GM13976 (cell line): ENCODE measurements at regions not wholly inside any gene's neighbourhood (a gene's known extent, or its start where the extent isn't known, plus 50 kb on each side); places are given as distances from the start of the nearest gene placed in this dataset.

Experiments
- DNase-seq: peaks from one replicate; pipeline ENCODE4 v3.0.0; 2012; ENCODE audit warnings: low spot score
- CTCF ChIP-seq: IDR thresholded peaks from 2 replicates; pipeline ENCODE4 v1.5.1; 2012; ENCODE audit warnings: borderline replicate concordance, mild to moderate bottlenecking; ENCODE audit not compliant: insufficient read depth; ENCODE audit errors: extremely low read depth, missing control alignments, control extremely low read depth
- in situ Hi-C: fragments of 300-500 bp; cut with MboI; formaldehyde crosslinking; loops from one replicate; pipeline ENCODE4 v1.12.0; 2022; ENCODE audit warnings: low sequenced_read_pairs, mixed read lengths, inconsistent platforms; ENCODE audit not compliant: unreplicated experiment

DNA sequence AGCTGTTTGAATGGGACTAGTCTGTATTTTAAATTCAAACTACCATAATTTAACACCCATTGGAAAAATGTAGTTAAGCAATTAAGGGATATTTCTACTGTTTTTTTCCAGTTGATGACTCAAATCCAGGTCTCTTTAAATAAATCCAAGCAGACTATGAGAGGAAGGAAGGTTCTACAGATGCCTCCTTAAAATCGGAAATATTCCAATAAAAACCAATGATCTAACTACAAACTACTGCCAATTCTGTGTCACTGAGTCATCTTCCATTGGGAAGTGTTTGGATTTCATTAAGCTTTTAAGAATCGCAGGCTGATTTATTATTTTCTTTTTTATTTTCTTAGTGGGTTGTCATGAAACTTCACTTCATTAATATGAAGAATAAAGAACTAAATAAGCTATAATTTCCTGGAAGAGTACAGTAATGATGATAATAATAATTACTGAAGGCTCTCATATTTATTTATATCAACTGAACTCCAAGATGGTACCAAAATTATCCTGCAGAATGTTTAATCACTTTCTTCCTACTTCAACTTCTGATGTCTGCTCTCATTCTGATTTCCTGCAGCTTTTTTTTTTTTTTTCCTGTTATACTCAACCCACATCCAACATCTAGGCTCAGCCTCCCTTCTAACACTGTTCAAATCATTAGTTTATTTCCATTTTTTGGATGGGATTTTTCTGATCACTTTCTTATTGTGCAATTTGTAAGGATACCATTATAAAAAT lies 166.3 kb upstream of the FN1 start:
- in situ Hi-C loops: no loop called here
- TF ChIP-seq CTCF: no peak
- DNase-seq: no peak

DNA sequence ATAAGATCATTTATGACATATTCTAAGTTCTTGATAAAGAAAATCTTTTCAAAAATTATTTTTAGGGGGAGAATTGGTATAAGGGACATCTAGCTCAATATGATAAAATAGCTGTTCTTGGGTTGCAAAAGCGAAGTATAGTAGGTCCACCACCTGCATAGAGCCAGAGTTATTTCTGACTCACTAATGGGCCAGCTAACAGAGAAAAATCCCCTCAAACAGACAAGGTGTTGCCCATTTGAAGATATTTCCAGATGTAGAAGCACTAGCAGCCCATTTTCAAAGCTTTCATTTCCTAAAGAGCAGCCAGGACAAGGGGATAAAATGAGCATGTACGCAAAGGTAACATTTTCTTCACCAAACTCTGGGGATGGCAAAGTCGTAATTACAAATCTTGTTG lies 165.7 kb upstream of the FN1 start:
- in situ Hi-C loops: no loop called here
- DNase-seq: no peak
- TF ChIP-seq CTCF: no peak

DNA sequence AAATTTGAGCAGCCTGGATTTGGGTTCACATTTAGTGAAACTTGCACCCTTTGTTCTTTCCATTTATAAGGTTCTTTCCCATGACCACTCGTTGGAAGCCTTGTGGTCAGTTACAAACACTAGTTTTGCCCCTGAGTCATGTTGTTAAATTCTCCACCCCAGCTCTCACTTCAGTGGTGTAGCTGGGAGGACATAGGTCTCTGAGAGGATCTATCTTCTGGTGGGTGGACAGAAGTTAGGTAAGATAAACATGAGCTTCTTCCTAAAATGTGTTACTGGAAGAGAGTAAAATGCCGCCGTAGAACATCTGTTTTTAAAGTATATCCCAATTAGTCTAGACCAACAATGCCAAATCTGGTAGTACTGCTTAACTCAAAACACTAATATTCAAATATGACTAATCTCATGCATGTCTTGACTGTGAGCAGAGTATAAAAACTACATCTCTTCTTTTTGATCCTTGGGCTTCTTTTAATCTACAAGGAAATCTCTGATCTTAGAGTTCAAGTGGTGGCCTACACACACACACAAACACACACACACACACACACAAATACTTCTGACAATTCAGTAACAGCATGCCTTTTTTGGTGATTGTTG lies 162.6 kb upstream of the FN1 start:
- no peak for DNase-seq
- TF ChIP-seq CTCF: no peak
- in situ Hi-C loops: no loop called here

- TF ChIP-seq CTCF: no peak
- DNase-seq: no peak
- in situ Hi-C loops: no loop called here
Measured at GRCh38 chr2:215597577-215597976, 161.7 kb upstream of the FN1 start.

DNA sequence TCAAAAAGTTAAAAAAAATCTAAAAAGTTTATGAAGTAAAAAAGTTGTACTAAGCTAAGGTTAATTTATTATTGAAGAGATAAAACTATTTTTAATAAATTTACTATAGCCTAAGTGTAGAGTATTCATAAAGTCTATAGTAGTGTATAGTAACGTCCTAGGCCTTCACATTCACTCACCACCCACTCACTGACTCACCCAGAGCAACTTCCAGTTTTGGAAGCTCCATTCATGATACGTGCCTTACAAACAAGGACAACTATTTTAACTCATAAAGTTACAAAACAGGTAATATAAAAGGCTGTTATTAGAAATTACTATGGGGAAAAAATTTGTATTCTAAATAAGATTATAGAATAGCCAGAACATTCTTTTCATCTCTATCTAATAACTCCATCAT lies 158.9 kb upstream of the FN1 start:
- TF ChIP-seq CTCF: no peak
- in situ Hi-C loops: no loop called here
- DNase-seq: no peak

- in situ Hi-C loops: no loop called here
- no peak for TF ChIP-seq CTCF
- DNase-seq: no peak
Measured at GRCh38 chr2:215590010-215590745, 154.3 kb upstream of the FN1 start.
